ENCODE measurements at regions not wholly inside any gene's neighbourhood (a gene's known extent, or its start where the extent isn't known, plus 50 kb on each side); places are given as distances from the start of the nearest gene placed in this dataset.

DNA sequence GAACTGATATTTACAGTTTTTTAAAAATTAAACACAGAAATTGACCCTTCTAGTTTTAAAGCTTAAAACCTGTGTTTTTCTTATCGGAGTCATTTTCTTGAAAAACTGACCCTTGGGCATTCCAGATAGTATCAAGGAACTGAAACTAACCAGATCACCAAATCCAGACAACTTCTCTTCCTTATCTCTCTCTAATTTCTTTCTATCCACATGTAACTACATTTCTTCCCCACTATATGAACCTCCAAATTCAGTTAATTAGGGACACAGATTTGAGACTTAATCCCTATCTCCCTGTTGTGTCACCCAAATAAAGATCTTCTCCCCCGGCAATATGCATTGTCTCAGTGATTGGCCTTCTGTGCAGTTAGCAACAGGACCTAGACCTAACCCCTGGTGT, 1643.0 kb upstream of the CDH6 start:
- Histone ChIP-seq H3K4me1 (no peaks in the 10 kb centered on the region), H3K9me3 (no peaks in the 10 kb centered on the region), H3K27me3 (no peaks in the 10 kb centered on the region), H3K4me3 (no peak overlapping the region), H3K36me3 (ENCODE audit: low read depth, missing control alignments) (no peaks in the 10 kb centered on the region), H3K27ac (no peak overlapping the region)
- DNase-seq, result no peak
- 54 to 59% methylated on average over 2 of the region's 2 CpGs for WGBS, 2 donors
- no peak for TF ChIP-seq POLR2A (IDR thresholded peaks at IDR 0.05)
- intact Hi-C loops (cut with DNase I; ENCODE audit: low total_unique reads), result no loop called here

DNA sequence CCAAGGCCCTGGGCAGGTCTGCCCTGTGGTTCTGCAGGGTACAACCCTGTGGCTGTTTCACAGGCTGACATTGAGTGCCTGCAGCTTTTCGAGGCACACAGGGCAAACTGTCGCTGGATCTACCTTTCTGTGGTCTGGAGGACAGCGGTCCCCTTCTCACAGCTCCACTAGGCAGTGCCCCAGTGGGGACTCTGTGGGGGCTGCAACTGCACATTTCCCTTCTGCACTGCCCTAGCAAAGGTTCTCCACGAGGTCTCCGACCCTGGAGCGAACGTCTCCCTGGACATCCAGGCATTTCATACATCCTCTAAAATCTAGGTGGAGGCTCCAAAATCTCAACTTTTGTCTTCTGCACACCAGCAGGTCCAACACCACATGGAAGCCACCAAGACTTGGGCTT, 1645.2 kb upstream of the CDH6 start:
- Histone ChIP-seq H3K27me3 (no peaks in the 10 kb centered on the region), H3K27ac (no peak overlapping the region), H3K4me3 (no peak overlapping the region), H3K9me3 (no peaks in the 10 kb centered on the region), H3K4me1 (no peaks in the 10 kb centered on the region), H3K36me3 (ENCODE audit: low read depth, missing control alignments) (no peaks in the 10 kb centered on the region)
- no peak for DNase-seq
- WGBS, 2 donors, result 82 to 90% methylated on average over 7 of the region's 7 CpGs
- intact Hi-C loops (cut with DNase I; ENCODE audit: low total_unique reads), result no loop called here
- TF ChIP-seq POLR2A (IDR thresholded peaks at IDR 0.05) (no peak), CTCF (IDR thresholded peaks at IDR 0.05) (no peak)

GRCh38 chr5:29547236-29547865, 1646.1 kb upstream of the CDH6 start:
- H3K4me3 ChIP-seq, result no peak overlapping the region
- H3K27me3 ChIP-seq, result no peaks in the 10 kb centered on the region
- H3K4me1 ChIP-seq, result no peaks in the 10 kb centered on the region
- H3K36me3 ChIP-seq (ENCODE audit: low read depth, missing control alignments), result no peaks in the 10 kb centered on the region
- 62 to 66% methylated on average over 6 of the region's 6 CpGs for WGBS, 2 donors
- no peak for TF ChIP-seq POLR2A (IDR thresholded peaks at IDR 0.05)
- no peak for TF ChIP-seq CTCF (IDR thresholded peaks at IDR 0.05)
- no peak overlapping the region for H3K27ac ChIP-seq
- no peaks in the 10 kb centered on the region for H3K9me3 ChIP-seq
- DNase-seq, result no peak
- intact Hi-C loops (cut with DNase I; ENCODE audit: low total_unique reads), result no loop called here

DNA sequence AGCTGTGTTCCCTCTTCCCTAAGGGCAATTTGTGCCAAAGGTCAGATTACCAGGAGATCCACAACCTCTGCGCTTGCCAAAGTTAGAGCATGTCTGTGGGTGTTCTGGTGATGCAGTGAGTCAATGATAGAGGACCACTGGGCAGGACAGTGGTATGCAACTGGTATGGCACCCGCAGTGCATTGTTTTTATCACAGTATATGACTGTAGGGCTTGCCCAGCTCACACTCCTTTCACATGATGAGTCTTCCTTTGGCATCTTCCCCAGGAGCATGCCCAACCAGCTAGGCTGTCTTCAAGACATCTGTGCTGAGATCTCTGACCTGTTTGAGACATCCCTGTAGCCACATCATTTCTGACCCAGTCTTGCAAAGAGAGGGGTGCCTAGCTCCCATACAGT, 1650.0 kb upstream of the CDH6 start:
- 84 to 88% methylated on average over 2 of the region's 2 CpGs for WGBS, 2 donors
- TF ChIP-seq POLR2A (IDR thresholded peaks at IDR 0.05), result no peak
- TF ChIP-seq CTCF (IDR thresholded peaks at IDR 0.05), result no peak
- intact Hi-C loops (cut with DNase I; ENCODE audit: low total_unique reads), result no loop called here

GRCh38 chr5:29524227-29524626, 1669.3 kb upstream of the CDH6 start:
- no peak overlapping the region for H3K4me3 ChIP-seq
- 53 to 77% methylated on average over 2 of the region's 2 CpGs for WGBS, 2 donors
- DNase-seq, result no peak
- TF ChIP-seq POLR2A (IDR thresholded peaks at IDR 0.05) (no peak), CTCF (IDR thresholded peaks at IDR 0.05) (no peak)
- H3K27ac ChIP-seq, result no peak overlapping the region
- no peaks in the 10 kb centered on the region for H3K36me3 ChIP-seq (ENCODE audit: low read depth, missing control alignments)
- no peaks in the 10 kb centered on the region for H3K27me3 ChIP-seq
- H3K4me1 ChIP-seq, result no peaks in the 10 kb centered on the region
- intact Hi-C loops (cut with DNase I; ENCODE audit: low total_unique reads), result no loop called here
- H3K9me3 ChIP-seq, result no peaks in the 10 kb centered on the region

More for the DNA sequence above, 1650.0 kb upstream of the CDH6 start:
- H3K4me1 ChIP-seq, result no peaks in the 10 kb centered on the region
- H3K9me3 ChIP-seq, result no peaks in the 10 kb centered on the region
- no peak for DNase-seq
- no peaks in the 10 kb centered on the region for H3K36me3 ChIP-seq (ENCODE audit: low read depth, missing control alignments)
- H3K27me3 ChIP-seq, result no peaks in the 10 kb centered on the region
- no peak overlapping the region for H3K4me3 ChIP-seq
- H3K27ac ChIP-seq, result no peak overlapping the region

All from testis (tissue), 2 donors.